ENCODE measurements at regions not wholly inside any gene's neighbourhood (a gene's known extent, or its start where the extent isn't known, plus 50 kb on each side); places are given as distances from the start of the nearest gene placed in this dataset.

DNA sequence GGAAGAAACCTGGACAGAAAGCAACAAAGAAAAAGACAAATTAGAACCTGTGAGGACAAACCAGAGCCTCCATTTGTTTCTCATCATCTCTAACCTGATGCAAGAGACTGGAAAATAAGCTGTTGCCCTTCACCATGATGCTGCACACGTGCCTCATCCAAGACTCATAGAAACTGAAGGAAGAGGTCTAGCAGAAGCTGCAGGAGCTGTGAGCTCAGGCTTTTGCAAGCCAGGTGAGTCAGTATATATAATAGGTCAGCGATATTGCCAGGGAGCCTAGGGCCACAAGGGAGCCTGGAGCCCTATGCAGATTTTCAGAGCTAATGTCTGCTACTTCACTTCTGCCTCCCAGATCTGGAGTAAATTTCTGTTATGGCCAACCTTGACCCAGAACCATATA is 163.1 kb downstream of the LNPK start:
- 88 to 96% methylated on average over 2 of the region's 2 CpGs for WGBS, 2 experiments (ENCODE audit: low coverage in 1 of 2, low lambda C conversion rate in 2 of 2, missing lambda C conversion rate in 2 of 2)
- Histone ChIP-seq H3K79me2 (ENCODE audit: insufficient read depth) (no peaks in the 10 kb centered on the region), H3K27ac (no peak overlapping the region), H4K20me1 (ENCODE audit: insufficient read depth) (no peaks in the 10 kb centered on the region), H3K9ac (no peak overlapping the region), H3K9me3 (ENCODE audit: low read depth) (no peaks in the 10 kb centered on the region), H3K4me2 (ENCODE audit: unreplicated experiment) (no peak overlapping the region), H3K27me3 (replicated peaks; ENCODE audit: insufficient read depth) (no peaks in the 10 kb centered on the region), H3K4me3 (no peak overlapping the region), H3K4me1 (ENCODE audit: insufficient read depth) (peaks cover 39% of the 10 kb centered on the region), H3K9me2 (ENCODE audit: insufficient read depth) (no peaks in the 10 kb centered on the region), H2AFZ (no peak overlapping the region), H3K36me3 (ENCODE audit: low read depth) (no peaks in the 10 kb centered on the region), H3F3A (ENCODE audit: insufficient read depth) (peaks cover 44% of the 10 kb centered on the region)
- in situ Hi-C loops (cut with MboI), result no loop called here
- TF ChIP-seq EZH2 (IDR thresholded peaks at IDR 0.05; ENCODE audit: insufficient read depth, poor library complexity, severe bottlenecking) (no peak), EZH2phosphoT487 (IDR thresholded peaks at IDR 0.05; ENCODE audit: insufficient read depth, low read depth) (no peak)
- DNase-seq, result peak; percentile 30

DNA sequence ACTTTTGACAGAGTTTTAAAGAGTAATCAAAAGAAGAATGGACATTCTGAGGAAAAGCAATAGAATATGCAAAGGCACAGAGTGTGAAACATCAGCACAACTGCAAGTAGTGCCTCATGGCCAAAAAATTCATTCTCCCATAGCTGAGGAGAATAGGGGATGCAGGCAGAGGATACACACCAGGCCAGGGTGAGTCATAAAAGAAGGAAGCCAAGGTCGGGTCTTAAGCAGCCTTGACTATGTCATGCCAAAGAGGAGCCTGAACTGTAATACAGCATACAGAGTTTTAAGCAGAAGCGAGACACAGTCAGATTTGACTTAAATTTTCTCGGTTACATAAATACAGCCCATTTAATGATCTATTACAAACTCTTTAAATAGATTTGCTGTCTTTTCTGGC is 165.0 kb downstream of the LNPK start:
- Histone ChIP-seq H3K4me2 (ENCODE audit: unreplicated experiment) (peak overlapping the region; percentile 57), H3K4me1 (ENCODE audit: insufficient read depth) (peaks cover 40% of the 10 kb centered on the region), H3K9me3 (ENCODE audit: low read depth) (no peaks in the 10 kb centered on the region), H3K9ac (peak overlapping the region; percentile 23; the same call in 1 of the 2 replicates), H3K27me3 (replicated peaks; ENCODE audit: insufficient read depth) (no peaks in the 10 kb centered on the region), H3K36me3 (ENCODE audit: low read depth) (no peaks in the 10 kb centered on the region), H3F3A (ENCODE audit: insufficient read depth) (peaks cover 49% of the 10 kb centered on the region), H3K79me2 (ENCODE audit: insufficient read depth) (no peaks in the 10 kb centered on the region), H2AFZ (peak overlapping the region; percentile 47), H3K4me3 (no peak overlapping the region), H3K27ac (peak overlapping the region; percentile 56), H4K20me1 (ENCODE audit: insufficient read depth) (no peaks in the 10 kb centered on the region), H3K9me2 (ENCODE audit: insufficient read depth) (no peaks in the 10 kb centered on the region)
- in situ Hi-C loops (cut with MboI), result no loop called here
- WGBS, 2 experiments (ENCODE audit: low coverage in 1 of 2, low lambda C conversion rate in 2 of 2, missing lambda C conversion rate in 2 of 2), result 2 to 3% methylated on average over 3 of the region's 3 CpGs
- peak; percentile 96 for DNase-seq
- TF ChIP-seq EZH2 (IDR thresholded peaks at IDR 0.05; ENCODE audit: insufficient read depth, poor library complexity, severe bottlenecking) (no peak), EZH2phosphoT487 (IDR thresholded peaks at IDR 0.05; ENCODE audit: insufficient read depth, low read depth) (no peak)

DNA sequence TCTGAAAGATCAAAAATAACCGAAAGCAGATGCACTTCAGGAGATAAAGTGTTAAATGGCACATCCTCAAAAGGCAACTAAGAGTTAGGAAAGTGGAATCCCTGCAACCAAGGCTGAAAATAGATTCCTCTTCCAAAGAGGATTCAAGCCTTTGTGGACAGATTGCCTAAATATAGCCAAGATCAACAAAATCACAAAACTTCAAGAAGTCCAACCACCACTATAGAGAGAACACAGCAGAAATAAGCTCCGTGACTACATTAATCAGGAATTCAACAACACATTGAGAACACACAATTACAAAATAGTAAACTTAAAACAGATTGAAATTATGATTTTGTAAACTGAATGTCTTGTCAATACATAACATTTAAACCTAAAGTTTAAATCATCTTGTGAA is 165.7 kb downstream of the LNPK start:
- 64 to 69% methylated on average over 2 of the region's 2 CpGs for WGBS, 2 experiments (ENCODE audit: low coverage in 1 of 2, low lambda C conversion rate in 2 of 2, missing lambda C conversion rate in 2 of 2)
- TF ChIP-seq EZH2 (IDR thresholded peaks at IDR 0.05; ENCODE audit: insufficient read depth, poor library complexity, severe bottlenecking) (no peak), EZH2phosphoT487 (IDR thresholded peaks at IDR 0.05; ENCODE audit: insufficient read depth, low read depth) (no peak)
- H3K4me3 ChIP-seq, result no peak overlapping the region
- peaks cover 49% of the 10 kb centered on the region for H3F3A ChIP-seq (ENCODE audit: insufficient read depth)
- no peaks in the 10 kb centered on the region for H4K20me1 ChIP-seq (ENCODE audit: insufficient read depth)
- H3K4me2 ChIP-seq (ENCODE audit: unreplicated experiment), result peak overlapping the region; percentile 57
- no peaks in the 10 kb centered on the region for H3K27me3 ChIP-seq (replicated peaks; ENCODE audit: insufficient read depth)
- peaks cover 40% of the 10 kb centered on the region for H3K4me1 ChIP-seq (ENCODE audit: insufficient read depth)
- H3K27ac ChIP-seq, result peak overlapping the region; percentile 56
- no peaks in the 10 kb centered on the region for H3K79me2 ChIP-seq (ENCODE audit: insufficient read depth)
- peak overlapping the region; percentile 17 for H2AFZ ChIP-seq
- in situ Hi-C loops (cut with MboI), result no loop called here
- H3K9ac ChIP-seq, result no peak overlapping the region
- H3K9me3 ChIP-seq (ENCODE audit: low read depth), result no peaks in the 10 kb centered on the region
- H3K9me2 ChIP-seq (ENCODE audit: insufficient read depth), result no peaks in the 10 kb centered on the region
- peak; percentile 41 for DNase-seq
- H3K36me3 ChIP-seq (ENCODE audit: low read depth), result no peaks in the 10 kb centered on the region

DNA sequence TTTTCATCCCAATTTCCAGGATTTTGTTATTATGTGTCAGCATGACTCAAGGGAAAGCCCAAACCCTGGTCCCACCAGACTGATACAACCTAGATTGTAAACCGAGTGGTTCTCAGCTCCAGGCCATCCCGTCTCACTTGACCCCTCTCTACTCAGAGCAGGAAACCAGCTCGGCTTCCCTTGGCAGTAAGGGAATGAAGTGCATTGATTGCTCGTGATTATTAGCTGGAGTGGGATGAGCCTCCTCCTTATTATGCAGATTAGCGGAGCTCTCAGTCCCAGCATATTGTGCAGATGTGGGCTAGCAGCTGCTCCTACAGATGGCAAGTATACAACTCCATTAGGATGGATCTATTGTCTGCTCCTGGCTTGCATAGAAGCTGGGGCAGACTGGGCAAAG is 167.6 kb downstream of the LNPK start:
- no peak overlapping the region for H3K4me2 ChIP-seq (ENCODE audit: unreplicated experiment)
- peaks cover 7% of the 10 kb centered on the region; the same call in 1 of the 2 replicates for H3K9me2 ChIP-seq (ENCODE audit: insufficient read depth)
- H3K9ac ChIP-seq, result no peak overlapping the region
- WGBS, 2 experiments (ENCODE audit: low coverage in 1 of 2, low lambda C conversion rate in 2 of 2, missing lambda C conversion rate in 2 of 2), result 78 to 83% methylated on average over 5 of the region's 5 CpGs
- H3K79me2 ChIP-seq (ENCODE audit: insufficient read depth), result no peaks in the 10 kb centered on the region
- H3F3A ChIP-seq (ENCODE audit: insufficient read depth), result peaks cover 49% of the 10 kb centered on the region
- H3K27ac ChIP-seq, result no peak overlapping the region
- no peaks in the 10 kb centered on the region for H3K9me3 ChIP-seq (ENCODE audit: low read depth)
- no peak overlapping the region for H3K4me3 ChIP-seq
- H3K27me3 ChIP-seq (replicated peaks; ENCODE audit: insufficient read depth), result no peaks in the 10 kb centered on the region
- TF ChIP-seq EZH2phosphoT487 (IDR thresholded peaks at IDR 0.05; ENCODE audit: insufficient read depth, low read depth), result no peak
- TF ChIP-seq EZH2 (IDR thresholded peaks at IDR 0.05; ENCODE audit: insufficient read depth, poor library complexity, severe bottlenecking), result no peak
- H4K20me1 ChIP-seq (ENCODE audit: insufficient read depth), result no peaks in the 10 kb centered on the region
- no peak for DNase-seq
- H2AFZ ChIP-seq, result no peak overlapping the region
- peaks cover 40% of the 10 kb centered on the region for H3K4me1 ChIP-seq (ENCODE audit: insufficient read depth)
- in situ Hi-C loops (cut with MboI), result no loop called here
- H3K36me3 ChIP-seq (ENCODE audit: low read depth), result no peaks in the 10 kb centered on the region

DNA sequence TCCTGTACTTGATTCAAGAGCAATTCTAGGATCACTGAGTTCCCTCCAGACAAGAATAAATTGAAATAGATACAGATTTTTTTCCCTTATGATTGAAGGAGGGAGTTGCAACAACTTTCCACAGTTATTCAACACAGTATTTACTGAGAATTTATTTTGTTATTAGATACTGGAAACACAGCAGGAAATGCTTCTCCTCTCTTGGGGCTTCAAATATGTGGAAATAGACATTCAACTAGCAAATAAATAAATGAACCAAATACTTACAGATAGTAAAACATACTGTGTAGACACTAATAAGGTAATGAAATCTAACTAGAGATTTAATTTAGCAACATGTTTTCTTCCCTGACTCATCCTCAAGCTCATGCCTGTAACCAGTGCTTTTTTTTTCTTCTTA is 169.2 kb downstream of the LNPK start:
- no peak for TF ChIP-seq EZH2 (IDR thresholded peaks at IDR 0.05; ENCODE audit: insufficient read depth, poor library complexity, severe bottlenecking)
- TF ChIP-seq EZH2phosphoT487 (IDR thresholded peaks at IDR 0.05; ENCODE audit: insufficient read depth, low read depth), result no peak
- Histone ChIP-seq H3K9me3 (ENCODE audit: low read depth) (no peaks in the 10 kb centered on the region), H3K27me3 (replicated peaks; ENCODE audit: insufficient read depth) (no peaks in the 10 kb centered on the region), H4K20me1 (ENCODE audit: insufficient read depth) (no peaks in the 10 kb centered on the region), H3K79me2 (ENCODE audit: insufficient read depth) (no peaks in the 10 kb centered on the region), H2AFZ (no peak overlapping the region), H3K9ac (no peak overlapping the region), H3K36me3 (ENCODE audit: low read depth) (no peaks in the 10 kb centered on the region), H3K4me1 (ENCODE audit: insufficient read depth) (peaks cover 32% of the 10 kb centered on the region), H3K4me2 (ENCODE audit: unreplicated experiment) (no peak overlapping the region), H3K27ac (no peak overlapping the region), H3K4me3 (no peak overlapping the region), H3K9me2 (ENCODE audit: insufficient read depth) (peaks cover 7% of the 10 kb centered on the region; the same call in 1 of the 2 replicates), H3F3A (ENCODE audit: insufficient read depth) (peaks cover 33% of the 10 kb centered on the region)
- DNase-seq, result no peak
- in situ Hi-C loops (cut with MboI), result no loop called here

All from GM23248 (cell line).